ENCODE measurements at regions not wholly inside any gene's neighbourhood (a gene's known extent, or its start where the extent isn't known, plus 50 kb on each side); places are given as distances from the start of the nearest gene placed in this dataset.

- Histone ChIP-seq H3K27ac (no peak overlapping the region), H3K36me3 (no peaks in the 10 kb centered on the region), H3K27me3 (peaks cover 0 to 8% of the 10 kb centered on the region in 2 donors), H3K4me3 (no peak overlapping the region), H3K9me3 (no peaks in the 10 kb centered on the region), H3K4me1 (no peaks in the 10 kb centered on the region)
- DNase-seq (no peak), ATAC-seq (peak in 1 of 4 donors; percentile 59)
- intact Hi-C loops (cut with DNase I) = no loop called here
- 35% methylated on average over 7 of the region's 7 CpGs for WGBS (ENCODE audit: insufficient coverage, low coverage, low lambda C conversion rate, missing lambda C conversion rate)
- TF ChIP-seq POLR2A (IDR thresholded peaks at IDR 0.05) = no peak
- TF ChIP-seq, protein P1, sequence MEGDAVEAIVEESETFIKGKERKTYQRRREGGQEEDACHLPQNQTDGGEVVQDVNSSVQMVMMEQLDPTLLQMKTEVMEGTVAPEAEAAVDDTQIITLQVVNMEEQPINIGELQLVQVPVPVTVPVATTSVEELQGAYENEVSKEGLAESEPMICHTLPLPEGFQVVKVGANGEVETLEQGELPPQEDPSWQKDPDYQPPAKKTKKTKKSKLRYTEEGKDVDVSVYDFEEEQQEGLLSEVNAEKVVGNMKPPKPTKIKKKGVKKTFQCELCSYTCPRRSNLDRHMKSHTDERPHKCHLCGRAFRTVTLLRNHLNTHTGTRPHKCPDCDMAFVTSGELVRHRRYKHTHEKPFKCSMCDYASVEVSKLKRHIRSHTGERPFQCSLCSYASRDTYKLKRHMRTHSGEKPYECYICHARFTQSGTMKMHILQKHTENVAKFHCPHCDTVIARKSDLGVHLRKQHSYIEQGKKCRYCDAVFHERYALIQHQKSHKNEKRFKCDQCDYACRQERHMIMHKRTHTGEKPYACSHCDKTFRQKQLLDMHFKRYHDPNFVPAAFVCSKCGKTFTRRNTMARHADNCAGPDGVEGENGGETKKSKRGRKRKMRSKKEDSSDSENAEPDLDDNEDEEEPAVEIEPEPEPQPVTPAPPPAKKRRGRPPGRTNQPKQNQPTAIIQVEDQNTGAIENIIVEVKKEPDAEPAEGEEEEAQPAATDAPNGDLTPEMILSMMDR (IDR thresholded peaks at IDR 0.05) = no peak
These were observed 690.7 kb downstream of the TUSC7 start for GRCh38 chr3:117400303-117400702.

DNA sequence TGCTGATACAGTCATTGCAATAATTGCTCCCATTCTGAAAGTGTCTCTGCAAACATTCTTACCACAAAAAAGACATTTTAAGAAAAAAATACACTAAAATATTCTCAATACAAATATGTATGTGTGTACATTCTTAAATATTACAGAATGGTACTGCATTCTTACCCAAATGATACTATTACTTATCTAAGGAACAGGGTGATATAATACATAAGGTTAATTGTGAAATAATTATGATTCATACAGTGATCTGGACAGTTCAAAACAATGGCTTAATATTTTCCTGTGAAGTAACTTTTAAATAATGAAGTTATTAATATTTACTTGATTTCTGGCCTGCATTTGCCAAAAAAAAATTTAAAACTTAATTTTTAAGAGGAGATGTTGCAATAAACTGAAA, 694.6 kb downstream of the TUSC7 start:
- no peak overlapping the region for H3K27ac ChIP-seq

GRCh38 chr3:117404730-117405129, 695.2 kb downstream of the TUSC7 start:
- H3K27me3 ChIP-seq = no peaks in the 10 kb centered on the region
- peak in 1 of 4 donors; percentile 28 for ATAC-seq
- no peak for DNase-seq
- WGBS (ENCODE audit: insufficient coverage, low coverage, low lambda C conversion rate, missing lambda C conversion rate) = 34% methylated on average over 2 of the region's 2 CpGs
- TF ChIP-seq, protein P1 (IDR thresholded peaks at IDR 0.05) = no peak
- no peak for TF ChIP-seq POLR2A (IDR thresholded peaks at IDR 0.05)
- H3K4me3 ChIP-seq = no peak overlapping the region
- H3K9me3 ChIP-seq = no peaks in the 10 kb centered on the region
- H3K4me1 ChIP-seq = no peaks in the 10 kb centered on the region
- H3K36me3 ChIP-seq = no peaks in the 10 kb centered on the region
- H3K27ac ChIP-seq = no peak overlapping the region
- intact Hi-C loops (cut with DNase I) = no loop called here

More for the DNA sequence above, 694.6 kb downstream of the TUSC7 start:
- TF ChIP-seq POLR2A (IDR thresholded peaks at IDR 0.05) = no peak
- TF ChIP-seq, protein P1 (IDR thresholded peaks at IDR 0.05) = no peak
- no peaks in the 10 kb centered on the region for H3K36me3 ChIP-seq
- no peaks in the 10 kb centered on the region for H3K27me3 ChIP-seq
- intact Hi-C loops (cut with DNase I) = no loop called here
- H3K4me1 ChIP-seq = no peaks in the 10 kb centered on the region
- no peak for DNase-seq
- no peaks in the 10 kb centered on the region for H3K9me3 ChIP-seq
- H3K4me3 ChIP-seq = no peak overlapping the region
- no peak for ATAC-seq

- H3K36me3 ChIP-seq = no peaks in the 10 kb centered on the region
- H3K4me1 ChIP-seq = no peaks in the 10 kb centered on the region
- no peak overlapping the region for H3K4me3 ChIP-seq
- no peaks in the 10 kb centered on the region for H3K9me3 ChIP-seq
- TF ChIP-seq, protein P1 (IDR thresholded peaks at IDR 0.05) = no peak
- TF ChIP-seq POLR2A (IDR thresholded peaks at IDR 0.05) = no peak
- DNase-seq = no peak
- 25% methylated on average over 1 of the region's 1 CpG for WGBS (ENCODE audit: insufficient coverage, low coverage, low lambda C conversion rate, missing lambda C conversion rate)
- H3K27me3 ChIP-seq = no peaks in the 10 kb centered on the region
- no peak overlapping the region for H3K27ac ChIP-seq
- intact Hi-C loops (cut with DNase I) = no loop called here
- ATAC-seq = no peak
These were observed 695.8 kb downstream of the TUSC7 start for GRCh38 chr3:117405359-117405758.

GRCh38 chr3:117407317-117407716, 697.7 kb downstream of the TUSC7 start:
- ATAC-seq (no peak), DNase-seq (no peak)
- TF ChIP-seq POLR2A (IDR thresholded peaks at IDR 0.05) = no peak
- TF ChIP-seq, protein P1 (IDR thresholded peaks at IDR 0.05) = no peak
- H3K27ac ChIP-seq = no peak overlapping the region
- no peak overlapping the region for H3K4me3 ChIP-seq
- H3K27me3 ChIP-seq = no peaks in the 10 kb centered on the region
- no peaks in the 10 kb centered on the region for H3K9me3 ChIP-seq
- intact Hi-C loops (cut with DNase I) = no loop called here
- H3K4me1 ChIP-seq = no peaks in the 10 kb centered on the region
- H3K36me3 ChIP-seq = no peaks in the 10 kb centered on the region

Measured in right lobe of liver (tissue), 6 donors.